VCaP (cell line): ENCODE measurements at regions not wholly inside any gene's neighbourhood (a gene's known extent, or its start where the extent isn't known, plus 50 kb on each side); places are given as distances from the start of the nearest gene placed in this dataset.
A peak's percentile ranks its signal among the peaks of the same experiment; 100 is the strongest.
"Not testable (repeated sequence)": the region's sequence is repeated elsewhere in the genome, so short reads cannot be mapped to it uniquely, and the experiment has no call there.

Experiments used
- H3K27ac ChIP-seq: fragments of 450-650 bp; 2 replicates; pipeline ENCODE4 v1.5.1; 2017
- TF ChIP-seq, protein P1 (sequence below): fragments of 450-650 bp; conservative IDR thresholded peaks from 2 replicates; pipeline ENCODE4 v1.5.1; 2017; ENCODE audit warnings: mild to moderate bottlenecking, moderate library complexity

DNA sequence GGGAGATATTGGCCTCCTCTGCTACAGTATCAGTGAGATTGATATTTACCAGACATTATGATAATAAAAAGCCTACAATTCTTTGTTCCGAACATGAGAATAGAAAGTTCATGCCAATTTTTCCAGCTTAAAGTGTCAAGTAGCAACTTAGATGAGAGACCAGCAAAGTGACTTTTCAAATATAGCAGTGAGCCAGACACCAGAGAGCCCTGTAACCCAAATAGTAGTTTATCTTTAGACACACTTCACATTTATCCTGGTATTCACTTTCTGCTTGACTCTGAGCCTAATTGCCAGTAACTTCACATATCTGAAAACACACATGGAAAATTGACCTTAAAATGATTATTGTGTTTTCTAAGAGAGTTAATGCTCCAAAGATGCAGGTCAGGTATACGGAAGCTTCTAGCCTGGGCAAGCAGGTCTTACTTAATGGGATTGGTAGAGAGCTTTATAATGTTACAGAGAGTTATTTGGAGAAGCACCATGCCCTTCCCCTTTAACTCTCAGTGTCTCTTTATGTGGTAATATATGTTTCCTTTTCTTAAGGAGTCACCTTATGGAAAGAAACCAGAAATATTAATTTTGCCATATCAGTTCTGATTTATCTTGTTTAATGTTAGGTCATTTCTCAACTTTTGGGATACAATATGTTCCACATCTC lies 852.3 kb upstream of the CHORDC1 start:
- TF ChIP-seq, protein P1, sequence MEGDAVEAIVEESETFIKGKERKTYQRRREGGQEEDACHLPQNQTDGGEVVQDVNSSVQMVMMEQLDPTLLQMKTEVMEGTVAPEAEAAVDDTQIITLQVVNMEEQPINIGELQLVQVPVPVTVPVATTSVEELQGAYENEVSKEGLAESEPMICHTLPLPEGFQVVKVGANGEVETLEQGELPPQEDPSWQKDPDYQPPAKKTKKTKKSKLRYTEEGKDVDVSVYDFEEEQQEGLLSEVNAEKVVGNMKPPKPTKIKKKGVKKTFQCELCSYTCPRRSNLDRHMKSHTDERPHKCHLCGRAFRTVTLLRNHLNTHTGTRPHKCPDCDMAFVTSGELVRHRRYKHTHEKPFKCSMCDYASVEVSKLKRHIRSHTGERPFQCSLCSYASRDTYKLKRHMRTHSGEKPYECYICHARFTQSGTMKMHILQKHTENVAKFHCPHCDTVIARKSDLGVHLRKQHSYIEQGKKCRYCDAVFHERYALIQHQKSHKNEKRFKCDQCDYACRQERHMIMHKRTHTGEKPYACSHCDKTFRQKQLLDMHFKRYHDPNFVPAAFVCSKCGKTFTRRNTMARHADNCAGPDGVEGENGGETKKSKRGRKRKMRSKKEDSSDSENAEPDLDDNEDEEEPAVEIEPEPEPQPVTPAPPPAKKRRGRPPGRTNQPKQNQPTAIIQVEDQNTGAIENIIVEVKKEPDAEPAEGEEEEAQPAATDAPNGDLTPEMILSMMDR, result no peak

DNA sequence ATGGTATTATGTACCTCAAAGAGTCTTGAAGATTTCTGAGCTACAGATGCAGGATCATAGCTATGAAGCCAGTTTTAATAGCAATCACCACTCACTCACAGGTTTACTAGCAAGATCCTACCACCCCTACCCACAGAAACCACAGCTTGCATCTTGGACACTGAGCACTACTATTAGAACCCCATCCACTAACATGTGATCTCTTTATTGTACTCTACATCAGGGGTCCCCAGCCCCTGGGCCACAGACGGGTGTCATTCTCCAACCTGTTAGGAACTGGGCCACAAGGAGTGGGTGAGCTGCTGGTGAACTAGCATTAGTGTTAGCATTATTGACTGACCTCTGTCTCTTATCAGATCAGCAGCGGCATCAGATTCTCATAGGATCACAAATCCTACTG lies 844.8 kb upstream of the CHORDC1 start:
- H3K27ac ChIP-seq, result no peak overlapping the region
- TF ChIP-seq, protein P1, result no peak

More for the DNA sequence above, 852.3 kb upstream of the CHORDC1 start:
- H3K27ac ChIP-seq, result no peak overlapping the region

DNA sequence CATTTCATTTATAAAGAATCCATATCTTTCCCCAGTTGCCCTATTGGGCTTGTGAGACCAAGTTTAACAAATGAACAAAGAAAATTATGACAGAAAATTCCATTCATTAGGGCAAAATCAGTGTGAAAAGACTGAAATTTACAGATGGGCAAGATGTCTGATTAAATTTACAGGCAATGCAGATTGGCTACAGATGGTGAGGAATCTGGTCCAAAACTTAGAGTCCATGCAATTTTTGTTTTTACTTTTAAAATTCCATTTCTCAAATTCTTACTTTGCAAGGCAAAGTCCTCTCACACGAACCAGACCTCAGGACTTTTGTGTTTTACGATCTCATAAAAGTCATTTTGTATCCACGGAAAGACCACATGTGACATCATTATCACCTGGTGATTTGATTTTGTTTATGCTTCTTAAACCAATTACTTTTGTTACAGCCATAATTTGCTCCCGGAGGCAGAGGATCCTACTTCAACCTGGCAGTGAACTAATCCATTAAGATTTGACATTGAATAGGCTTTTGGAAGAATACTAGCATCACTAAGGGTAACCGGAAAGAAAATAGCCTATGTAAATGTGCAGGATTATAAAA lies 843.7 kb upstream of the CHORDC1 start:
- H3K27ac ChIP-seq, result no peak overlapping the region
- TF ChIP-seq, protein P1, result no peak

DNA sequence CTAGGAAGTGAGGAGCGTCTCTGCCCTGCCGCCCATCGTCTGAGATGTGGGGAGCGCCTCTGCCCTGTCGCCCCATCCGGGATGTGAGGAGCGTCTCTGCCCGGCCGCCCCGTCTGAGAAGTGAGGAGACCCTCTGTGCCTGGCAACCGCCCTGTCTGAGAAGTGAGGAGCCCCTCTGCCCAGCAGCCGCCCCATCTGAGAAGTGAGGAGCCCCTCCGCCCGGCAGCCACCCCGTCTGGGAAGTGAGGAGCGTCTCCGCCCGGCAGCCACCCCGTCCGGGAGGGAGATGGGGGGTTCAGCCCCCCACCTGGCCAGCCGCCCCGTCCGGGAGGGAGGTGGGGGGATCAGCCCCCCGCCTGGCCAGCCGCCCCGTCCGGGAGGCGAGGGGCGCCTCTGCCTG lies 840.5 kb upstream of the CHORDC1 start:
- H3K27ac ChIP-seq, result not testable (repeated sequence)

DNA sequence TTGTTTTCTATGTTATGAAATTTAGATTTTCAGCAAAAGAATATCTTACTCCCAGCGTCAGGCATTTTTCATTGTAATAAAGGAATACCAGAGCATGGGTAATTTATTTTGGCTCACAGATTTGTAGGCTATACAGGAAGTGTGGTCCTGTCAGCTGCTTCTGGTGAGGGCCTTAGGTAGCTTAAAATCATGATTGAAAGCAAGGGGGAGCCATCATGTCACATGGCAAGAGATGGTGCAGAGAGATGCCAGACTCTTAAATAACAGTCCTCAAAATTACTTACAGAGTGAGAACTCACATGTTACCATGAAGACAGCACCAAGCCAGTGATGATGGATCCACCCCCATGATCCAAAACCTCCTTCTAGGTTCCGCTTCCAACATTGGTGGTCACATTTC lies 825.0 kb upstream of the CHORDC1 start:
- TF ChIP-seq, protein P1, result no peak
- H3K27ac ChIP-seq, result no peak overlapping the region

DNA sequence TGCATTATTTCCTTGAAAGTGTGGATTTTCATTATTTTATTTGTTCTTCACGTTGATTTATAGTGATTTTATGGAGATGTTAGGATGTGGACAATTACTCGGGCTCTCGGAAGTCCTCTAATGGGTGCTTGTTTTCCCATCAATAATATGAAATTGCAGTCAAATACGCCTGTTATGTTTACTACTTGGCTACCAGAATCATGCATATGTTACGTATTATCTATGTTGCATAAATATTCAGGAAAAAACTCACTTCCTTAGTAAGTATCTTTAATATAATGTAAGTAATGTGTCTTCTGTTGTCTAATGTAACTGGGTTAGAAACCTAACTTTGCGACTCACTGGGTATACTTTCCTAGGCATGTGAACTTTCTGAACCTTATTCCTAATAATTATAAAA lies 823.4 kb upstream of the CHORDC1 start:
- TF ChIP-seq, protein P1, result no peak

DNA sequence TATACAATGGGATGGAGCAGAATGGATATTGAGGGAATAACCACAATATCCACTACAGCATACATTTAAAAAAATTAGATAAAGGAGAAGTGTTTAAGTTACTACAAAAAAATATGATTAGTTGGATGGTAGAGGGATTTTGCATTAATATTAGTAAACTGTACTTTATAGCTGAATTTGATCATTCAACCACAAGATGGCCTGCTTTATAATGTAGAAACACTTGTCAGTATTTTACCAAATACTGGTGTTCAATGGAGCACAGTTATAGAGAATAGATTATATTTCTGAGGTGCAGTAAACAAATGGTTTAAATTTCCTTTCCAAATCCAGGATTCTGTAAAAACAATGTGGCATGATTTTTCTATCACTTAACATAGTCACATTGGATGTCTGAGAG lies 818.8 kb upstream of the CHORDC1 start:
- TF ChIP-seq, protein P1, result peak; percentile 39
- no peak overlapping the region for H3K27ac ChIP-seq

More for the DNA sequence above, 823.4 kb upstream of the CHORDC1 start:
- H3K27ac ChIP-seq, result no peak overlapping the region

DNA sequence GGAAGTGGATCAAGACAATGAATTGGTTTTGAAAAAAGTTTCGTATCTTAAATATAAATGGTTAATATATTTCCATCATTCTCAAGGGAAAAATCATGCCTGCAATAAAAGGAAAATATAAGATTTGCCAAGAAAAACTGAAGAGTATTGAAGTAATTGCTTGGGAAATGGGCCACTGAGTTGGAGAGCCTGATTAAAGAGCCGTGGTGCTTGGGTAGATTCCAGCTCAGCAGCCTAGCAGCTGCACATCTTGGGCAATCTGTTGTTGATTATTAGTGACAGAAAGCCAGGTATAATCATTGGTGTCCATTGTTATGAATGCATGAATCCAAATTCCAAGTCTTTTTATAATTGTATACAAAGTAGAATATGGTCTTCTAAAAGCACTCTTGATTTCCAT lies 800.9 kb upstream of the CHORDC1 start:
- no peak overlapping the region for H3K27ac ChIP-seq
- TF ChIP-seq, protein P1, result no peak
